A549 (cell line): ENCODE measurements at regions not wholly inside any gene's neighbourhood (a gene's known extent, or its start where the extent isn't known, plus 50 kb on each side); places are given as distances from the start of the nearest gene placed in this dataset.

ENCODE experiments used
- ATAC-seq, 2 experiments: fragments of 200-7000 bp in 1 of 2; fragments of >200 bp in 1 of 2; cut with Nextera tagmentation in 1 of 2; cut with Tn5 transposase in 1 of 2; 3 replicates each; pipeline versions ENCODE4 v1.8.0 to v1.9.1; 2018 to 2020; ENCODE audit warnings: mild to moderate bottlenecking in 1 of 2, moderate library complexity in 1 of 2
- CTCF ChIA-PET: fragments of 300-600 bp; sonication (Branson Sonifier 250); formaldehyde crosslinking; extraction: SDS; loops from one replicate; lab custom pipeline; 2021; ENCODE audit warnings: antibody characterized with exemption, inconsistent platforms; lab: Yijun Ruan, JAX
- POLR2A ChIA-PET: fragments of 350-600 bp; formaldehyde crosslinking; extraction: SDS; loops from one replicate; lab custom pipeline; 2021; ENCODE audit warnings: antibody characterized with exemption, inconsistent platforms; lab: Yijun Ruan, JAX
- DNase-seq, 2 experiments: peaks; one replicate each; pipeline versions ENCODE4 v3.0.0 to v3.0.0-alpha.2; 2011 to 2016; ENCODE audit warnings: low read depth in 1 of 2, low spot score in 1 of 2
- FAIRE-seq: peaks from 2 replicates; lab custom pipeline; 2011; peaks lifted over from hg19 to GRCh38; lab: Jason Lieb, UNC
- H3K27ac ChIP-seq, 2 experiments: fragments of >200 bp; sonication (Bioruptor Twin); formaldehyde crosslinking; 3 replicates each; pipeline ENCODE4 v1.5.1; 2016 to 2017
- H3K4me1 ChIP-seq: fragments of >200 bp; sonication (Bioruptor Twin); formaldehyde crosslinking; 3 replicates; pipeline ENCODE4 v1.6.1; 2016
- H3K4me2 ChIP-seq: fragments of >200 bp; sonication (Bioruptor Twin); formaldehyde crosslinking; 3 replicates; pipeline ENCODE4 v1.6.1; 2016
- H3K4me3 ChIP-seq: fragments of >200 bp; sonication (Bioruptor Twin); formaldehyde crosslinking; 3 replicates; pipeline ENCODE4 v1.5.1; 2016
- H3K9me3 ChIP-seq: fragments of >200 bp; sonication (Bioruptor Twin); formaldehyde crosslinking; 3 replicates; pipeline ENCODE4 v1.6.1; 2016
- BCL3 ChIP-seq: fragments of >200 bp; sonication (Bioruptor Twin); formaldehyde crosslinking; IDR thresholded peaks from 3 replicates; pipeline ENCODE4 v1.6.1; 2016
- BHLHE40 ChIP-seq: IDR thresholded peaks from 2 replicates; pipeline ENCODE4 v1.6.1; 2012; ENCODE audit warnings: low read depth, low read length, inconsistent platforms
- CBX8 ChIP-seq: fragments of 200-600 bp; sonication (generic); IDR thresholded peaks from 2 replicates; pipeline ENCODE4 v1.6.1; 2016
- CEBPB ChIP-seq, 2 experiments: fragments of >200 bp in 1 of 2; sonication (Bioruptor Twin) in 1 of 2; formaldehyde crosslinking in 1 of 2; IDR thresholded peaks; 2 replicates each; pipeline ENCODE4 v1.6.1; 2012 to 2016
- CHD4 ChIP-seq: fragments of 200-600 bp; sonication (generic); IDR thresholded peaks from 2 replicates; pipeline ENCODE4 v1.6.1; 2016; ENCODE audit warnings: antibody characterized with exemption, mild to moderate bottlenecking, borderline replicate concordance
- EHF ChIP-seq: fragments of 250-450 bp; sonication (Bioruptor Pico); IDR thresholded peaks from 2 replicates; pipeline ENCODE4 v1.5.0; 2020; ENCODE audit warnings: mild to moderate bottlenecking
- ELK1 ChIP-seq: fragments of 150-350 bp; IDR thresholded peaks from 2 replicates; pipeline ENCODE4 v1.6.1; 2014; ENCODE audit warnings: low read depth, mild to moderate bottlenecking, low read length
- EP300 ChIP-seq, 2 experiments: fragments of >200 bp; sonication (Bioruptor Twin); formaldehyde crosslinking; IDR thresholded peaks; 2 replicates in 1 of 2; 3 replicates in 1 of 2; pipeline ENCODE4 v1.6.1; 2016 to 2017
- FOSB ChIP-seq: fragments of 250-450 bp; sonication (Bioruptor Pico); IDR thresholded peaks from 2 replicates; pipeline ENCODE4 v1.5.0; 2020; ENCODE audit warnings: mild to moderate bottlenecking, moderate library complexity
- FOSL2 ChIP-seq, 2 experiments: fragments of 450-650 bp in 1 of 2; fragments of >200 bp in 1 of 2; sonication (Bioruptor Twin) in 1 of 2; formaldehyde crosslinking; IDR thresholded peaks; 2 replicates each; pipeline versions ENCODE4 v1.5.0 to v1.6.1; 2016 to 2020; ENCODE audit warnings: mild to moderate bottlenecking in 1 of 2, moderate library complexity in 1 of 2
- GATA3 ChIP-seq: IDR thresholded peaks from 2 replicates; pipeline ENCODE4 v1.6.1; 2012; ENCODE audit warnings: borderline replicate concordance
- HES2 ChIP-seq: fragments of >200 bp; sonication (Bioruptor Twin); formaldehyde crosslinking; IDR thresholded peaks from 2 replicates; pipeline ENCODE4 v1.6.1; 2016
- HEYL ChIP-seq: fragments of 250-450 bp; sonication (Bioruptor Pico); IDR thresholded peaks from 2 replicates; pipeline ENCODE4 v1.8.0; 2021; ENCODE audit warnings: mild to moderate bottlenecking, moderate library complexity
- HOXB13 ChIP-seq: fragments of 250-450 bp; sonication (Bioruptor Pico); IDR thresholded peaks from 2 replicates; pipeline ENCODE4 v1.5.0; 2020; ENCODE audit warnings: low read depth, mild to moderate bottlenecking, moderate library complexity
- HOXB5 ChIP-seq: fragments of 250-450 bp; sonication (Bioruptor Pico); IDR thresholded peaks from 2 replicates; pipeline ENCODE4 v1.5.0; 2020; ENCODE audit warnings: mild to moderate bottlenecking, moderate library complexity
- JUN ChIP-seq, 2 experiments: fragments of >200 bp; sonication (Bioruptor Twin); formaldehyde crosslinking; IDR thresholded peaks; 2 replicates in 1 of 2; 3 replicates in 1 of 2; pipeline ENCODE4 v1.6.1; 2016 to 2017
- JUNB ChIP-seq: fragments of >200 bp; sonication (Bioruptor Twin); formaldehyde crosslinking; IDR thresholded peaks from 2 replicates; pipeline ENCODE4 v1.6.1; 2016
- KDM5A ChIP-seq: fragments of 200-600 bp; sonication (generic); IDR thresholded peaks from 2 replicates; pipeline ENCODE4 v1.6.1; 2016; ENCODE audit warnings: antibody characterized with exemption, mild to moderate bottlenecking
- MAFK ChIP-seq: fragments of 450-650 bp; IDR thresholded peaks from 2 replicates; pipeline ENCODE4 v1.6.1; 2014; ENCODE audit not compliant: partially characterized antibody
- MYC ChIP-seq: IDR thresholded peaks from 2 replicates; pipeline ENCODE4 v1.6.1; 2012; ENCODE audit warnings: mild to moderate bottlenecking, inconsistent platforms, low read length, improper control_type of control experiment, borderline replicate concordance
- NFE2L2 ChIP-seq: fragments of 150-350 bp; conservative IDR thresholded peaks from 2 replicates; pipeline ENCODE4 v1.6.1; 2014; ENCODE audit warnings: low read length
- PBX3 ChIP-seq: IDR thresholded peaks from 2 replicates; pipeline ENCODE4 v1.6.1; 2012
- PHF8 ChIP-seq: fragments of 200-600 bp; sonication (generic); IDR thresholded peaks from 2 replicates; pipeline ENCODE4 v1.6.1; 2016; ENCODE audit warnings: low read depth, mild to moderate bottlenecking, antibody characterized with exemption, moderate library complexity, borderline replicate concordance
- POLR2A ChIP-seq: IDR thresholded peaks from 2 replicates; pipeline ENCODE4 v1.6.1; 2012; ENCODE audit warnings: mild to moderate bottlenecking, low read length
- POLR2AphosphoS2 ChIP-seq: conservative IDR thresholded peaks from 2 replicates; pipeline ENCODE4 v1.6.1; 2012; ENCODE audit warnings: low read length, improper control_type of control experiment, inconsistent platforms
- RCOR1 ChIP-seq: fragments of 150-350 bp; IDR thresholded peaks from 2 replicates; pipeline ENCODE4 v1.6.1; 2014; ENCODE audit warnings: antibody characterized with exemption, low read length, low read depth
- SMC3 ChIP-seq: fragments of >200 bp; sonication (Bioruptor Twin); formaldehyde crosslinking; IDR thresholded peaks from 3 replicates; pipeline ENCODE4 v1.6.1; 2018; ENCODE audit warnings: inconsistent platforms
- TP53 ChIP-seq: fragments of 250-450 bp; sonication (Bioruptor Pico); IDR thresholded peaks from 2 replicates; pipeline ENCODE4 v1.5.0; 2021; ENCODE audit warnings: mild to moderate bottlenecking, moderate library complexity
- USF2 ChIP-seq: fragments of 450-650 bp; IDR thresholded peaks from 2 replicates; pipeline ENCODE4 v1.6.1; 2014; ENCODE audit warnings: antibody characterized with exemption
- WGBS: methylation state at CpG from one replicate; pipeline ENCODE4 v1.1.6; 2017; ENCODE audit errors: missing lambda C conversion rate; 5-methylcytosine and 5-hydroxymethylcytosine counted together

- no peak for TF ChIP-seq ELK1
- no peak for TF ChIP-seq JUNB
Measured at GRCh38 chr3:117096549-117096948, 387.0 kb downstream of the TUSC7 start (continued).

GRCh38 chr3:117097351-117097750 is 387.8 kb downstream of the TUSC7 start:
- Histone ChIP-seq H3K4me3 (no peak overlapping the region), H3K9me3 (no peaks in the 10 kb centered on the region), H3K4me1 (no peaks in the 10 kb centered on the region), H3K4me2 (no peak overlapping the region), H3K27ac (no peak overlapping the region)
- ChIA-PET POLR2A (no interaction called here), CTCF (interaction anchor here (0.6 kb wide), 1 partner anchor 176 kb away, joined by 3 read pairs; no protein-coding TSS in a partner anchor)
- ATAC-seq, result no peak
- TF ChIP-seq USF2 (no peak), BHLHE40 (no peak), CHD4 (no peak), KDM5A (no peak), FOSL2 (IDR thresholded peaks at IDR 0.05) (no peak), FOSL2 (CRISPR knock-in tag; IDR thresholded peaks at IDR 0.05) (no peak), FOSB (no peak), GATA3 (no peak)
- FAIRE-seq, result no peak
- DNase-seq, result no peak

- TF ChIP-seq CEBPB (IDR thresholded peaks at IDR 0.05), result no peak
- TF ChIP-seq PHF8, result no peak
- no peak for TF ChIP-seq RCOR1
- TF ChIP-seq HEYL, result no peak
- no peak for TF ChIP-seq USF2
- TF ChIP-seq HOXB5, result no peak
- no peak for TF ChIP-seq HOXB13 (CRISPR knock-in tag)
- no peak for TF ChIP-seq MYC
- no peak for TF ChIP-seq JUNB
- TF ChIP-seq CBX8, result no peak
- no peak for TF ChIP-seq PBX3
- no peak for TF ChIP-seq EP300 (IDR thresholded peaks at IDR 0.05)
- no peaks in the 10 kb centered on the region for H3K4me1 ChIP-seq
- FAIRE-seq (no peak), ATAC-seq (no peak), DNase-seq (no peak)
- no peak overlapping the region for H3K27ac ChIP-seq
- CTCF ChIA-PET, result no interaction called here
- no peaks in the 10 kb centered on the region for H3K9me3 ChIP-seq
- WGBS, result 38% methylated on average over 1 of the region's 1 CpG
- POLR2A ChIA-PET, result no interaction called here
- no peak overlapping the region for H3K4me3 ChIP-seq
- no peak overlapping the region for H3K4me2 ChIP-seq
Measured at GRCh38 chr3:117101697-117102096, 392.1 kb downstream of the TUSC7 start.

GRCh38 chr3:117102426-117102825 is 392.8 kb downstream of the TUSC7 start:
- H3K4me1 ChIP-seq, result no peaks in the 10 kb centered on the region
- no peak overlapping the region for H3K4me3 ChIP-seq
- ChIA-PET POLR2A (no interaction called here), CTCF (no interaction called here)
- FAIRE-seq (no peak), ATAC-seq (no peak), DNase-seq (no peak)
- 45% methylated on average over 3 of the region's 3 CpGs for WGBS
- H3K9me3 ChIP-seq, result no peaks in the 10 kb centered on the region
- no peak overlapping the region for H3K27ac ChIP-seq
- no peak overlapping the region for H3K4me2 ChIP-seq
- TF ChIP-seq RCOR1, result no peak
- no peak for TF ChIP-seq MAFK
- no peak for TF ChIP-seq GATA3
- no peak for TF ChIP-seq TP53 (CRISPR knock-in tag)
- TF ChIP-seq POLR2A, result no peak
- TF ChIP-seq PBX3, result no peak
- no peak for TF ChIP-seq BHLHE40
- no peak for TF ChIP-seq POLR2AphosphoS2
- no peak for TF ChIP-seq HES2
- TF ChIP-seq SMC3, result no peak
- no peak for TF ChIP-seq NFE2L2
- no peak for TF ChIP-seq BCL3
- TF ChIP-seq JUN (IDR thresholded peaks at IDR 0.05), result no peak
- TF ChIP-seq EHF, result no peak
